HG02884 (cell line): ENCODE measurements at regions not wholly inside any gene's neighbourhood (a gene's known extent, or its start where the extent isn't known, plus 50 kb on each side); places are given as distances from the start of the nearest gene placed in this dataset.

Experiments
- ATAC-seq: cut with Tn5 transposase; IDR thresholded peaks from one replicate; pipeline ENCODE4 v1.9.1; 2021; ENCODE audit warnings: mild to moderate bottlenecking, moderate library complexity; ENCODE audit not compliant: unreplicated experiment

GRCh38 chr1:38433084-38433722 lies 386.6 kb upstream of the POU3F1 start:
- no peak for ATAC-seq

GRCh38 chr1:38431535-38432376 lies 385.2 kb upstream of the POU3F1 start:
- ATAC-seq, result no peak

GRCh38 chr1:38430949-38431348 lies 384.4 kb upstream of the POU3F1 start:
- ATAC-seq, result no peak

- ATAC-seq, result no peak
Measured at GRCh38 chr1:38424677-38425076, 378.1 kb upstream of the POU3F1 start.

GRCh38 chr1:38420666-38421065 lies 374.1 kb upstream of the POU3F1 start:
- no peak for ATAC-seq

GRCh38 chr1:38418195-38419030 lies 371.8 kb upstream of the POU3F1 start:
- ATAC-seq, result no peak

GRCh38 chr1:38403667-38404066 lies 357.1 kb upstream of the POU3F1 start:
- ATAC-seq, result no peak

GRCh38 chr1:38402230-38402815 lies 355.7 kb upstream of the POU3F1 start:
- no peak for ATAC-seq

GRCh38 chr1:38396606-38397005 lies 350.0 kb upstream of the POU3F1 start:
- ATAC-seq, result no peak

- ATAC-seq, result no peak
Measured at GRCh38 chr1:38394303-38394702, 347.7 kb upstream of the POU3F1 start.

- ATAC-seq, result no peak
Measured at GRCh38 chr1:38392861-38393260, 346.3 kb upstream of the POU3F1 start.

- ATAC-seq, result no peak
Measured at GRCh38 chr1:38381256-38381655, 334.7 kb upstream of the POU3F1 start.

- ATAC-seq, result no peak
Measured at GRCh38 chr1:38376577-38376976, 330.0 kb upstream of the POU3F1 start.

- no peak for ATAC-seq
Measured at GRCh38 chr1:38375035-38375434, 328.4 kb upstream of the POU3F1 start.

- no peak for ATAC-seq
Measured at GRCh38 chr1:38371505-38371844, 324.9 kb upstream of the POU3F1 start.

- ATAC-seq, result no peak
Measured at GRCh38 chr1:38370716-38371504, 324.3 kb upstream of the POU3F1 start.

GRCh38 chr1:38365242-38365641 lies 318.6 kb upstream of the POU3F1 start:
- ATAC-seq, result no peak

- ATAC-seq, result no peak
Measured at GRCh38 chr1:38361566-38361965, 315.0 kb upstream of the POU3F1 start.

GRCh38 chr1:38360807-38361206 lies 314.2 kb upstream of the POU3F1 start:
- no peak for ATAC-seq

GRCh38 chr1:38353956-38354355 lies 307.4 kb upstream of the POU3F1 start:
- ATAC-seq, result no peak

GRCh38 chr1:38352869-38353268 lies 306.3 kb upstream of the POU3F1 start:
- no peak for ATAC-seq
